Activated CD8-positive, alpha-beta memory T cell treated with anti-CD3 and anti-CD28 coated beads for 48 hours (primary cell): ENCODE measurements at regions not wholly inside any gene's neighbourhood (a gene's known extent, or its start where the extent isn't known, plus 50 kb on each side); places are given as distances from the start of the nearest gene placed in this dataset.
"Not testable (repeated sequence)": the region's sequence is repeated elsewhere in the genome, so short reads cannot be mapped to it uniquely, and the experiment has no call there.

ENCODE experiments used
- DNase-seq, 3 experiments: peaks; one replicate each; pipeline ENCODE4 v3.0.0-alpha.2; 2020; ENCODE audit warnings: low read depth in 2 of 3, low spot score in 2 of 3

DNA sequence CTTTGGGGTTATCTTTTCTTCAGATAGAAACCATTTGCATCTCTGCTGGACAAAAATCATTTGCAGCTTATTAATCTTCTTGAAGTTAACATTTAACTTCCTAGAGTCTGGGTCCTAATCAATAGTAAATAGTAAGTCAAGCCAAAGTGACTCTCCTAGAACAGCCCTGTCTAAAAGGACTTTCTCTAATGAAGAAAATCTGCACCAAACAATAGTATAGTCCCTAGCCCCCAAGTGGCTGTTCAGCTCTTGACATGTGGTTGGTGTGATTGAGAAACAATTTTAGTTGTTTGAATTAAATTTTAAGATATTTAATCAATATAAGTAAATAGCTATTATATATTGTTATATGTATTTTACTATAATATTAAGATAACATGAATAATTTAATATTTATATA is 64.6 kb upstream of the SHB start:
- no peak for DNase-seq

DNA sequence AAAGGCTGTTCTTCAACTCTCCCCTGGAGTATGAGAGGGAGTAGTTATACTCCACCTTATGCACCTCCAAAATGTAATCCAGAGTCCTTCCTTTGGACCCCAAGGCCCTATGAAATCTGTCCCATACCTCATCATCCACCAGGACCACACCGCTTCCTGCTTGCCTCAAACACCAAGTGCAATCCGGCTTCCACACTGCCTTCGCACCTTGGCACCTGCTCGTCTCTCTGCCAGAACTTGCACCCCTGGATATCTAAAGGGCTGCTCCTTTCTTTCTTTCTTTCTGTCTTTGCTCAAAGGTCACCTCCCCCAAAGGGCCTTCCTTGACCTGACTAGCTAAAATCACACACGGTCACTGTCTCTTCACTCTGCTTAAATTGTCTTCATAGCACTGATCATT is 63.9 kb upstream of the SHB start:
- no peak for DNase-seq

DNA sequence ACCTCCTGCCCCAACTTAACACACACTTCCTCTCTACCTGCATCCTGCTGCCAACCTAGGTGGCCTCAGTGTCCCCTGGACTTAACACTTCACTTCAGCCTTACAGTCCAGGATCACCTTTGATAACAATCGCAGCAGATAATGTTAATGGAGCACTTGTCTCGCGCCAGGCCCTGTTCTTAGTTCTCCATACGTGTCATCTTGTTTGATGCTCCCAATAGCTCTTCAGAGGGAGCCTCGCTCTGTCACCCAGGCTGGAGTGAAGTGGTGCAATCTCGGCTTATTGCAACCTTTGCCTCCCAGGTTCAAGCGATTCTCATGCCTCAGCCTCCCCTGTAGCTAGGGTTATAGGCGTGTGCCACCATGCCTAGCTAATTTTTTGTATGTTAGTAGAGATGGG is 62.7 kb upstream of the SHB start:
- no peak for DNase-seq

DNA sequence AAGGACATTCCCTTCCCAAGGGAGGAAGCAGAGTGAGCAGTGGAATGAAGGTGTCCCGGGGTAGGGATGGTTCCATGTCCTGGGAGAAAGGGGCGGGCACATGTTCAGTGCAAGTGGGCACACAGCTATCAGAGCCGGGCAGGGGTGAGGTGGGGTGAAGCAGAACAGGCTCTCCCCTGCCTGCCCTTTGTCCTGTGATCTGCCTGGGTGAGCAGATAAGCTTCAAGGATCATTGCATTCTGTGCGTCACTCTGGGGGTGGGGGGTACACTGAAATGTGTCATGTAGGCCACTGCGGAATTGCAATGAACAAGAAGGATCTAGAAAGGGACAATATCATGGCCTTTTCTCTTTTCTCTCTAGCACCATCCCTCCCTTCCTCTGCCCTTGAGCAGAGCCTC is 61.7 kb upstream of the SHB start:
- DNase-seq: no peak

DNA sequence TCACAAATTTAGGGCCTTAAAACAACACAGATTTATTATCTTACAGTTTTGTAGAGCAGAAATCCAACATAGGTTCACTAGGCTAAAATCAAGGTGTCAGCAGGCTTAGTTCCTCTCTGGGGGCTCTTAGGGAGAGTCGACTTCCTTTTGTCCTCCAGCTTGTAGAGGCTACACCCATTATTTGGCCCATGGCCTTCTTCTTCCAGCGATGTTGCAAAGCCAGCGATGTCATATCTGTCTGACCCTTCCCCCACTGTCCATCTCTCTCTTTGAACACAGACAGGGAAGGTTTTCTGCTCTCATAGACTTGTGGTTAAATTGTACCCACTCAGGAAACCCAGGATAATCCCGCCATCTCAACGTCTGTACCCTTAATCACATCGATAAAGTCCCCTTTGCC is 60.3 kb upstream of the SHB start:
- DNase-seq: no peak

DNA sequence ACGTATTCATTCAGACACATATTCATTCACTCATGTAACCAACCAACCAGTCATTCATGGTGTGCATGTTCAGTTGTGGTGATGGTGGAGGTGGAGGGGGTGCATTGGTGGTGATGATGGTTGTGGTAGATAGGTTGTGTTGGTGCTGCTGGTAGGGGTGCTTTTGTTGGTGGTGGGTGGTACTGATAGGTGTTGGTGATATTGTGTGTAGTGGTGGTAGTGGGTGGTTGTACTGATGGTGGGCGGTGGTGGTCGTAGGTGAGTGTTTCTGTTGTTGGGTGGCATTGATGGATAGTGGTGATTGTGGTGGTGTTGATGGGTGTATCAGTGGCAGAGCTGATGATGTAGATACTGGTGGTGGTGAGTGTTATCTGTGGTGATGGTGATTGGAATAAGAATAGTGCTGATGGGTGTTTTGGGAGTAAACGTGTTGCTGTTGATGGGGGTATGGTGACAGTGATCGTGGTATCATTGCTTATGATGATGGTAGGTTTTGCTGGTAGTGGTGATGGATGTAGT is 59.8 kb upstream of the SHB start:
- DNase-seq: no peak

DNA sequence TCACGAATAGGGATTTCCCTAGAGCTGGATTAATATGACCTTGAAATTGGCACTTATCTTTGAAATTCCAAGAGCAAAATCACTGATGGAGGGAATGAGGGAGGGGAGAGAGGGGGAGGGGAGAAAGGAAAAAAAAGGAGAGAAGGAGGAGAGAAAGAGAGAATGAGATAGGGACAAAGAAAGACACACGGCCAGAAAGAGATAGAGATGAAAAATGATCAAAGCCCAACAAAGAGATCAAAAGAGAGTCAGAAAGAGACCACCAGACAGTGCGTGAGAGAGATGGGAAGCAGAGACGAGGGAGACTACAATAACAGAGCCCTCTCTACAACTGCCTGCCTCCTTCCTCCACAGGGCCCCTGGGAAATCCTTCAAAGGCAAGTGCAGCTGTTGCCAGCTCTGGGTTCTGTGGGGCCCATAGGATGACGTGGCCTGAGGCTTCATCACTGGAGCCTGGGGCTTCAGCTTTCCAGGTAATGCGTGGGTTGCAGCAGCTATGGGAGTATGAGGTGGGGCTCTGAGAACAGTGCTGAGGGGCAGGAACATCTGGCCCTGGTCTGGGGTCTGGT is 58.3 kb upstream of the SHB start:
- no peak for DNase-seq

DNA sequence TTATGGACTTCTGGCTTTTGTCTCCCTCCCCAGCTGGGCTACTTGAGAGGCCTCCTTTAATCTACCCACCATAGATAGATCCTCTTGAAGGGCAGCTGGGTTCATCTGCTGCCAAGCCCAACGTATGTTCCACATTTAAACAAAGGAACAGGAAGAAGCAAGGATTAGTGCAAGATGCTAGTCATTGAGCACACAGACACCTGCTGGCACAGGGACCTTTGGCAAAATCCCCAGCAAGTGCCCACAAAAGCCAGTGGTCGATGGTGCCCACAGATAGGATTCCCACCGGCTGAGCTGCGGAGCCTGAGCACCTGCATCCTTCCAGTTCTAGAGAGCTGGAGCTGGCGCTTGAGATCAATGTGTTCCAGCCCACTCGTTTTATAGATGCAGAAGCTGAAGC is 57.7 kb upstream of the SHB start:
- DNase-seq: no peak

DNA sequence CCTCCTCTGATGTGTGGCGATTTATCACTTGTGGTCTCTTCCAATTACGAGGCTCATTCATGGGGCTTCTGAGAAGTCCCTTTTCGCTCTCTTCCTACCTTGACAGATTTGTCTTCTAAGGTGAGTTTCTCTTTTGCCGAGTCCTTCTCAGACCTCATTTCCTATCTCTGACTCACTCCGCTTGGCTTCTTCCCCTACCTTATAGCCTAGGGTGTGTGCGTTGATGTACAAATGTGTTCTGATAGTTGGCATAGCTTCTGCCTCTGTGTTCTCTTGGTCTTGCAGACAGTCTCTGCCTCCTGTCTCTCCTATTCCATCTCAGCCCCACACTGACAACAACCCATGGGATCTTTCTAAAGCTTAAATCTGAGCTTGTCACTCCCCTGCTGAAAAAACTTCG is 56.9 kb upstream of the SHB start:
- DNase-seq: no peak

DNA sequence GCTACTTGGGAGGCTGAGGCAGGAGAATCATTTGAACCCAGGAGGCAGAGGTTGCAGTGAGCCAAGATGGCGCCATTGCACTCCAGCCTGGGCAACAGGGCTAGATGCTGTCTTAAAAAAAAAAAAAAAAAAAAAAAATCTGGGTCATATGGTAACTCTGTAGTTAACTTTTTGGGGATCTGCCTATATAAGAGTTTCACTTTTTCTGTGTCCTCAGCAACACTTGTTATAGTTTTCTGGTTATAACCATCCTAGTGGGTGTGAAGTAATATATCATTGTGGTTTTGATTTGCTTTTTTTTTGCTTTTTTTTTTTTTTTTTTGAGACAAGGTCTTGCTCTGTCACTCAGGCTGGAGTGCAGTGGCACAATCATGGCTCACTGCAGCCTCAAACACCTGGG is 54.3 kb upstream of the SHB start:
- DNase-seq: not testable (repeated sequence)

DNA sequence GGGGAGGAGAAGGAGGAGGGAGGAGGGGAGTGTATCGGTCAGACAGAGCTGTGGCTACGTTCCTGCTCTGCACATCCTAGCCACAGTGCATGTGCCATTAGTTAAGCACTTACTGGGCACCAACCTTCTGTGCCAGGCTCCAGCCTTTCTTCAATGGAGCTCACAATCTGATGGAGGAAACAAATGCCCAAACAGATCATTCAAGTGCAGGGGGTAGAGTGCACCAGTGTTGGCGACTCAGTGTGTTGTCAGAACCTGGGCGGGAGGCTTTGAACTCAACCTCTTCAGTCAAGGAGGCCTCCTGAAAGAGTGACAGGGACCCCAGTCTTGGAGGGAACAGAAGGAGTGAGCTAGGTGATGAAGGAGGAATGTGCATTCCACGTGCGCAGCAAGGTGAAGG is 51.9 kb upstream of the SHB start:
- no peak for DNase-seq

DNA sequence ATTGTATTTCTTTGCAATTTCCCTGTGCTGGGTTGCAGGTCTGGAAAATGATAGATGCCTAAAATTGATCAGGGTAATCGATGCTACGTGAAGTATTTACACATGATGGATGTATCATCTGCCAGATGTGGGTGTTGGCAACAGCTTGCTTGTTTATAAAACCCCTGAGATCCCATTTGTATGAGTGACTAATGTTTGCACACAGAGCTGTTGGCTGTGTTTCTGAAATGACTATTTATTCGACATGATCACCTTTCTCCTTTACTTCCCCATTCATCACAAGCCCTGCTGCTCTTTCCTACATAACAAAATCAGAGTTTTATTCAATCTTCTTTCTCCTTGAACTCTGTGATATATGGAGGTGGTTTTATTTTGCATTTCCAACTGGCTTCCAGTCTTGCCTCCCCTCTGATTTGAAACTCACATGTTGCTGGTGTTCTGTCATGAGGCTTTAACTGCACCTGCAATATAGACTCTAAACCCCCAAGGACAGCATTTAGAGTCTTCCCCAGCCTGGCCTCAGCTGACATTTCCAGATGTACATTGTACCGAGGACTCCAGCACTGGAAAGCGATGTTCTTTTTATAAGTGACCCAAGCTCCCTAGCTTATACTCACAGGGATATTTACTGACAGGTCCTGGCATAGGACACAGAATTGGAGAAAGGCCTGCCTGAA is 50.7 kb upstream of the SHB start:
- no peak for DNase-seq

DNA sequence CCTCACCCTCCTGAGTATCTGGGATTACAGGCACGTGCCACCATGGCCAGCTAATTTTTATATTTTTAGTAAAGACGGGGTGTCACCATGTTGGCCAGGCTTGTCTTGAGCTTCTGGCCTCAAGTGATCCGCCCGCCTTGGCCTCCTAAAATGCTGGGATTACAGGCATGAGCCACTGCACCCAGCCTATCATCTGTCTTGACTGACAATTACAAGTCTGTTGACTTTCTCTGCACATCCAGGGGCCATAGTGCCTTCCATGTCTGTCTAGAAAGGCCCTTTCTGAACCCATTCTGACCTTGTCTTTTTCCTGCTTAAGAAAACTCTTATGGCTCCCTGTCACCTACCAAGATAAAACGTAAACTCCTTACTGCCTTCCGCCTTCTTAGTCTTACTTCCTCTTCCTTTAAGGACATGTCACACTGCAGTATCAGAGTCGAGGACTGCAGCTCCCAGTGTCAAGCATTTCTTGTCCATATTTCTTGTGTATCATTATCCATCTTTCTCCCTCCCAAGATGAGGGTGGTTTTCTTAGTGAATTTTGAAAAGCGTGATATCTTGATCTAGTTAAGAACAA is 49.9 kb upstream of the SHB start:
- DNase-seq: no peak
